Mesendoderm (in vitro differentiated cells): ENCODE measurements at regions not wholly inside any gene's neighbourhood (a gene's known extent, or its start where the extent isn't known, plus 50 kb on each side); places are given as distances from the start of the nearest gene placed in this dataset.

Source experiments
- DNase-seq: peaks from one replicate; pipeline ENCODE4 v3.0.0; 2013
- H2AK5ac ChIP-seq: 2 replicates; pipeline ENCODE4 v1.6.1; 2013; ENCODE audit warnings: low read length, inconsistent platforms
- H2BK120ac ChIP-seq: 2 replicates; pipeline ENCODE4 v1.6.1; 2013; ENCODE audit warnings: low read depth, mild to moderate bottlenecking, low read length, moderate library complexity, mixed read lengths
- H2BK15ac ChIP-seq: replicated peaks from 2 replicates; pipeline ENCODE4 v1.6.1; 2013; ENCODE audit warnings: low read depth, mild to moderate bottlenecking, moderate library complexity
- H2BK5ac ChIP-seq: 2 replicates; pipeline ENCODE4 v1.6.1; 2013; ENCODE audit warnings: low read length, inconsistent platforms
- H3K18ac ChIP-seq: 2 replicates; pipeline ENCODE4 v1.6.1; 2013; ENCODE audit warnings: mild to moderate bottlenecking, low read length, mixed read lengths
- H3K23ac ChIP-seq: one replicate; pipeline ENCODE4 v1.6.1; 2013; ENCODE audit warnings: low read length
- H3K27ac ChIP-seq: 2 replicates; pipeline ENCODE4 v1.5.1; 2013; ENCODE audit warnings: low read depth, mild to moderate bottlenecking, inconsistent platforms, low read length, moderate library complexity
- H3K27me3 ChIP-seq: 2 replicates; pipeline ENCODE4 v1.6.1; 2013; ENCODE audit warnings: low read length, control low read depth, mild to moderate bottlenecking, inconsistent platforms; ENCODE audit not compliant: insufficient read depth, poor library complexity
- H3K36me3 ChIP-seq: 2 replicates; pipeline ENCODE4 v1.6.1; 2013; ENCODE audit warnings: low read length, inconsistent platforms; ENCODE audit not compliant: control insufficient read depth, insufficient read depth
- H3K4ac ChIP-seq: one replicate; pipeline ENCODE4 v1.6.1; 2013; ENCODE audit warnings: low read depth, mild to moderate bottlenecking, low read length, moderate library complexity
- H3K4me1 ChIP-seq: 2 replicates; pipeline ENCODE4 v1.6.1; 2013; ENCODE audit warnings: low read depth, low read length, inconsistent platforms; ENCODE audit not compliant: control insufficient read depth
- H3K4me2 ChIP-seq: 2 replicates; pipeline ENCODE4 v1.6.1; 2013; ENCODE audit warnings: low read length
- H3K4me3 ChIP-seq: 2 replicates; pipeline ENCODE4 v1.5.1; 2013; ENCODE audit warnings: mild to moderate bottlenecking, low read length
- H3K56ac ChIP-seq: one replicate; pipeline ENCODE4 v1.6.1; 2013; ENCODE audit warnings: low read length
- H3K79me1 ChIP-seq: 2 replicates; pipeline ENCODE4 v1.6.1; 2013; ENCODE audit warnings: low read length, inconsistent platforms
- H3K79me2 ChIP-seq: 2 replicates; pipeline ENCODE4 v1.6.1; 2013; ENCODE audit warnings: mild to moderate bottlenecking, low read length; ENCODE audit not compliant: control insufficient read depth, insufficient read depth
- H3K9ac ChIP-seq: 2 replicates; pipeline ENCODE4 v1.6.1; 2013; ENCODE audit warnings: low read length, inconsistent platforms
- H4K5ac ChIP-seq: one replicate; pipeline ENCODE4 v1.6.1; 2013; ENCODE audit warnings: low read length
- H4K8ac ChIP-seq: one replicate; pipeline ENCODE4 v1.6.1; 2013; ENCODE audit warnings: low read depth, mild to moderate bottlenecking, control low read depth, low read length, moderate library complexity
- WGBS: extraction: QIAGEN DNeasy Blood & Tissue Kit; methylation state at CpG from one replicate; pipeline ENCODE4 v1.1.7; 2013; ENCODE audit warnings: low lambda C conversion rate, missing lambda C conversion rate; ENCODE audit not compliant: insufficient coverage; ENCODE audit errors: extremely low coverage; 5-methylcytosine and 5-hydroxymethylcytosine counted together

DNA sequence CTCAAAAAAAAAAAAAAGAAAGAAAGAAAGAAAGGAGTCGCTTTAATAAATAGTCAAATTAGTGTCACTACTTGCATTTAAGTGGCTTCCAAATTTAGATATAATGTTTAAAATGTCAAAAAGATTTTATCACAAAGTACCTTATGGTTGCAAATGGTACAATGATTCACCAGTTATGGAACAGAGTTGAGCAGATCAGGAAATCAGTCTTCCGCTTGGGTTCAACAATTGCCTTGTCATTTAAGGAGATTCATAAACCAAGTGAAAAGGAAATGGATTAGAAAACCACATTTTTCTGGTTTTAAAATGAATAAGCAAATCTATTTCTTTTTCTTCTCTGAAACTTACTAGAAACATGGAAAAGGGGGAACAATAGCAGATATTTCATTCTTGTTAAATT lies 94.8 kb upstream of the PTPRT start:
- H4K8ac ChIP-seq, result no peak overlapping the region
- no peaks in the 10 kb centered on the region for H3K4me1 ChIP-seq
- H3K4me3 ChIP-seq, result no peak overlapping the region
- no peak overlapping the region for H2BK15ac ChIP-seq
- H3K79me2 ChIP-seq, result no peaks in the 10 kb centered on the region
- no peak overlapping the region for H3K9ac ChIP-seq
- no peak overlapping the region for H3K4me2 ChIP-seq
- H3K27ac ChIP-seq, result no peak overlapping the region
- no peaks in the 10 kb centered on the region for H3K27me3 ChIP-seq
- H3K56ac ChIP-seq, result no peak overlapping the region
- H2BK5ac ChIP-seq, result no peak overlapping the region
- no peak overlapping the region for H2AK5ac ChIP-seq
- no peaks in the 10 kb centered on the region for H3K36me3 ChIP-seq
- H3K79me1 ChIP-seq, result no peaks in the 10 kb centered on the region
- H3K23ac ChIP-seq, result no peak overlapping the region
- no CpG with 5 or more reads among the region's 2 CpGs for WGBS
- H4K5ac ChIP-seq, result no peak overlapping the region
- no peak overlapping the region for H3K4ac ChIP-seq
- no peak for DNase-seq
- H2BK120ac ChIP-seq, result no peak overlapping the region
- no peak overlapping the region for H3K18ac ChIP-seq

DNA sequence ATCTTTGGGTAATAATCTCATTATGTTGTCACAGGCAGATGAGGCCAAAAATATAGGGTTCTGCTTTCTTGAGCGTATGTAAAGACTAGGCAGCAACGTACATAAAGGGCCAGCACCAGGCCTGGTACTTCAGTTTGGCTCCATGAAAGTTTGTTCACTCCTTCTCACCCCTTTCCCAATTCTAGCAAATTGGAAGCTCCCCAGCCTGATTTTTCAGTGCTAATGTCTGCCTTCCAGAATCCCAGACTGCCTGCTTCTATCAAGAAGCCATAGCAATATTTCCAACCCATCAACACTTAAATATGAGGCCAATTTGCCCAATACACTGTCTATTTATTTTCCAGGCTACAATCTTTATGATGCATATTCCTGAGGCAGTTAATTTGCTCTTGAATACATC lies 93.4 kb upstream of the PTPRT start:
- no peaks in the 10 kb centered on the region for H3K27me3 ChIP-seq
- no peaks in the 10 kb centered on the region for H3K36me3 ChIP-seq
- H2AK5ac ChIP-seq, result no peak overlapping the region
- H2BK120ac ChIP-seq, result no peak overlapping the region
- no peak overlapping the region for H3K4ac ChIP-seq
- H3K23ac ChIP-seq, result no peak overlapping the region
- H3K56ac ChIP-seq, result no peak overlapping the region
- no peak overlapping the region for H3K4me2 ChIP-seq
- H3K4me3 ChIP-seq, result no peak overlapping the region
- no peak overlapping the region for H2BK15ac ChIP-seq
- no peak for DNase-seq
- no CpG with 5 or more reads among the region's 2 CpGs for WGBS
- no peak overlapping the region for H3K18ac ChIP-seq
- no peaks in the 10 kb centered on the region for H3K79me2 ChIP-seq
- no peak overlapping the region for H2BK5ac ChIP-seq
- H3K79me1 ChIP-seq, result no peaks in the 10 kb centered on the region
- H3K9ac ChIP-seq, result no peak overlapping the region
- H3K27ac ChIP-seq, result no peak overlapping the region
- H4K5ac ChIP-seq, result no peak overlapping the region
- no peaks in the 10 kb centered on the region for H3K4me1 ChIP-seq
- no peak overlapping the region for H4K8ac ChIP-seq

DNA sequence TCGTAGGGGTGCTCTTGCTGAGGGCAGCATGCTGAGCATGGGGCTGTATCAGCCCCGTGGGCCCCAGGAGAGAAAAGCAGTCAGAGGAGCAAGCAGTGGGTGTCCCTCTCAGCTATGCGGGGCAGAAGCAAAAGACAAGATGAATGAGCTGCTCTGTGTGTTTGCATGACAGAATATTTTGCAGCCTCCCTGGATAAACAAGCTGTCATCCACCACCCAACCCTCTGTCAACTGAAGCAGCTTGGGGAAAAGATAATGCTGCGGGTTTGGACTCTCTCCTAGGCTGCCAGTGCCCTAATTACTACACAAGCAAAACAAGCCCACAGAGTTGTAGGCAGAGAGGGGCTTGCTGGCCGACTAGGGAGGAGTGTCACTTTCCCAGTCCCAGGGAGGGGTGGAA lies 82.3 kb upstream of the PTPRT start:
- no peak overlapping the region for H3K9ac ChIP-seq
- no peak overlapping the region for H3K4ac ChIP-seq
- no peak overlapping the region for H2BK5ac ChIP-seq
- H2BK15ac ChIP-seq, result no peak overlapping the region
- H3K4me1 ChIP-seq, result no peaks in the 10 kb centered on the region
- no peaks in the 10 kb centered on the region for H3K79me2 ChIP-seq
- no peaks in the 10 kb centered on the region for H3K79me1 ChIP-seq
- H3K4me3 ChIP-seq, result no peak overlapping the region
- no peaks in the 10 kb centered on the region for H3K27me3 ChIP-seq
- DNase-seq, result no peak
- WGBS, result no CpG with 5 or more reads among the region's 5 CpGs
- no peak overlapping the region for H3K4me2 ChIP-seq
- no peak overlapping the region for H3K23ac ChIP-seq
- no peak overlapping the region for H3K27ac ChIP-seq
- no peak overlapping the region for H3K56ac ChIP-seq
- no peak overlapping the region for H3K18ac ChIP-seq
- no peaks in the 10 kb centered on the region for H3K36me3 ChIP-seq
- H2AK5ac ChIP-seq, result no peak overlapping the region
- H2BK120ac ChIP-seq, result no peak overlapping the region
- H4K5ac ChIP-seq, result no peak overlapping the region
- no peak overlapping the region for H4K8ac ChIP-seq

DNA sequence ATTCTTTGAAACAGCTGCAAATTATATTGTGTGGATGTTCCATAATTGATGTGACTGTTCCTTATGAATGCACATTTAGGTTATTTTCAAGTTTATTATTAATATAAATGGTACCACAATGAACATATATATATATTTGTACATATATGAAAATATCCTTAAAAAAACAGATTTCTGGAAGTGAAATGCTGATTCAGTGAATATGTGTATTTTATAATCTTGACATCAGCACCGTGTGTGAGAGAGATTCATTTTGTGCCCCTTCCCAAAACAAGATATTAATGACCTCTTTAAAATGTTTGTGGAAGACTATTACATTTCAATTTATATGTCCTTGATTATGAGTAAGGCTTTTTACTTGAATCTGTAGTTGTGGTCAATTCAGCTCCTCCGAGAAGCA lies 75.7 kb upstream of the PTPRT start:
- Histone ChIP-seq H3K79me1 (no peaks in the 10 kb centered on the region), H2AK5ac (no peak overlapping the region), H2BK5ac (no peak overlapping the region), H3K36me3 (no peaks in the 10 kb centered on the region), H3K9ac (no peak overlapping the region), H3K56ac (no peak overlapping the region), H3K27me3 (no peaks in the 10 kb centered on the region), H2BK15ac (no peak overlapping the region), H4K5ac (no peak overlapping the region), H3K18ac (no peak overlapping the region), H3K23ac (no peak overlapping the region), H3K79me2 (no peaks in the 10 kb centered on the region), H3K4me1 (no peaks in the 10 kb centered on the region), H3K27ac (no peak overlapping the region), H3K4me2 (no peak overlapping the region), H2BK120ac (no peak overlapping the region), H3K4ac (no peak overlapping the region), H4K8ac (no peak overlapping the region), H3K4me3 (no peak overlapping the region)
- no CpG with 5 or more reads among the region's 2 CpGs for WGBS
- no peak for DNase-seq

DNA sequence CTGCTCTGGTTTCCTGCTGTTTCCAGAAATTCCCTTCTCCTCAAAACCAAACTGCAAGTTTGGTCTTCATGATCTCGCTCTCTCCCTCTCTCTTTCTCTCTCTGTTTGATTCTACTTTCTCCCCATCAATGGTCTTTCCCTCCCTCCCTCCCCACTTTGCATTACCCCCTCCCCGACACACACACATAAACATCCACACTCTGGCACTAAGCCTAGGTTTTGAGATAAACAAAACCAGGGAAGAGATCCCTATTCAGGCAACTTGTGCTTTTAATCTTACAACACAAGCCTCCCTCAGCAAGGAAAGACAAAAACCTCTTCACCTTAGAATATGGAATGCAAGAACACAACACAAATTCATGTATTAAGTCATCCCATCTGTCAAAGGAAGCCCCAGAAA lies 73.5 kb upstream of the PTPRT start:
- no peak overlapping the region for H3K4me2 ChIP-seq
- no peaks in the 10 kb centered on the region for H3K79me1 ChIP-seq
- no peaks in the 10 kb centered on the region for H3K4me1 ChIP-seq
- no peaks in the 10 kb centered on the region for H3K79me2 ChIP-seq
- no peak overlapping the region for H2BK120ac ChIP-seq
- no peak overlapping the region for H2BK5ac ChIP-seq
- no peak overlapping the region for H3K4ac ChIP-seq
- H3K18ac ChIP-seq, result no peak overlapping the region
- no CpG with 5 or more reads among the region's 2 CpGs for WGBS
- H3K23ac ChIP-seq, result no peak overlapping the region
- no peak overlapping the region for H2AK5ac ChIP-seq
- H3K27ac ChIP-seq, result no peak overlapping the region
- no peak overlapping the region for H3K56ac ChIP-seq
- H2BK15ac ChIP-seq, result no peak overlapping the region
- H4K5ac ChIP-seq, result no peak overlapping the region
- H3K36me3 ChIP-seq, result no peaks in the 10 kb centered on the region
- DNase-seq, result no peak
- H3K27me3 ChIP-seq, result no peaks in the 10 kb centered on the region
- H4K8ac ChIP-seq, result no peak overlapping the region
- no peak overlapping the region for H3K9ac ChIP-seq
- no peak overlapping the region for H3K4me3 ChIP-seq

DNA sequence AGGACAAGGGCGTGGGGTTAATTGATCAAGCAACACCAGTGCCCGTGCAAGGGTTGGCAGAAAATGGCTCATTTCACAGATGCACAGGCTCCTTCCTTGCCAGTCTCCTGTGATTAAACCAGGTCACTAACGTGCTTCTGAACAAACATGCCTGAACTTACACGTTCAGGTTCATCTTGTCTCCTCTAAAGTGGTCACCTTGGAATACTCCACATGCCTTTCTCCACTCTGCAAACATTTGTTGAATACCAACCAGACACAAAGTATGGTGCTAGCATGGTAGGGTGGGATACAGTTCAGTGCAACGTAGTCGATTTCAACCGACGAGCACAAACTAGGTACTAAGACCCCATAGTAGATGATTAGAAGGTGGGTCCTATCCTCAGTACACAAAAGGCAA lies 72.6 kb upstream of the PTPRT start:
- no peak overlapping the region for H2BK5ac ChIP-seq
- no peak overlapping the region for H2BK15ac ChIP-seq
- H3K23ac ChIP-seq, result no peak overlapping the region
- H3K27ac ChIP-seq, result no peak overlapping the region
- no peak overlapping the region for H2AK5ac ChIP-seq
- no peak overlapping the region for H2BK120ac ChIP-seq
- no peak overlapping the region for H3K4me2 ChIP-seq
- H3K18ac ChIP-seq, result no peak overlapping the region
- H4K8ac ChIP-seq, result no peak overlapping the region
- no peaks in the 10 kb centered on the region for H3K79me1 ChIP-seq
- no peak overlapping the region for H3K4me3 ChIP-seq
- H3K4ac ChIP-seq, result no peak overlapping the region
- H3K9ac ChIP-seq, result no peak overlapping the region
- WGBS, result no CpG with 5 or more reads among the region's 8 CpGs
- DNase-seq, result no peak
- no peaks in the 10 kb centered on the region for H3K4me1 ChIP-seq
- no peaks in the 10 kb centered on the region for H3K27me3 ChIP-seq
- H3K56ac ChIP-seq, result no peak overlapping the region
- H3K79me2 ChIP-seq, result no peaks in the 10 kb centered on the region
- no peaks in the 10 kb centered on the region for H3K36me3 ChIP-seq
- H4K5ac ChIP-seq, result no peak overlapping the region
